SK-N-MC (cell line): ENCODE measurements at regions not wholly inside any gene's neighbourhood (a gene's known extent, or its start where the extent isn't known, plus 50 kb on each side); places are given as distances from the start of the nearest gene placed in this dataset.

Experiments
- EZH2 ChIP-seq: fragments of 200-600 bp; sonication (generic); IDR thresholded peaks from one replicate; pipeline ENCODE4 v1.6.1; 2017; ENCODE audit warnings: antibody characterized with exemption
- POLR2AphosphoS5 ChIP-seq: IDR thresholded peaks from 2 replicates; pipeline ENCODE4 v1.6.1; 2012; ENCODE audit warnings: mild to moderate bottlenecking, low read depth, low read length, borderline replicate concordance

- TF ChIP-seq EZH2 (no peak), POLR2AphosphoS5 (no peak)
These were observed 266.7 kb upstream of the RAB4A start for GRCh38 chr1:229004066-229004833.
